OCI-LY7 (cell line): ENCODE measurements at regions not wholly inside any gene's neighbourhood (a gene's known extent, or its start where the extent isn't known, plus 50 kb on each side); places are given as distances from the start of the nearest gene placed in this dataset.

ENCODE experiments used
- CTCF ChIP-seq: fragments of 200-600 bp; sonication (generic); conservative IDR thresholded peaks from 2 replicates; pipeline ENCODE4 v1.5.1; 2014; ENCODE audit warnings: mild to moderate bottlenecking, antibody characterized with exemption, low read length, moderate library complexity, mixed read lengths
- EZH2phosphoT487 ChIP-seq: fragments of 200-600 bp; sonication (generic); IDR thresholded peaks from 2 replicates; pipeline ENCODE4 v1.6.1; 2018; ENCODE audit warnings: low read depth, borderline replicate concordance, mild to moderate bottlenecking, mixed run types, antibody characterized with exemption, low read length, moderate library complexity, mixed read lengths

- no peak for TF ChIP-seq EZH2phosphoT487
- TF ChIP-seq CTCF, result no peak
Measured at GRCh38 chr4:177803151-177803550, 360.9 kb upstream of the AGA start.
